Thymus (tissue), 11 donors: ENCODE measurements at regions not wholly inside any gene's neighbourhood (a gene's known extent, or its start where the extent isn't known, plus 50 kb on each side); places are given as distances from the start of the nearest gene placed in this dataset.
"Not testable (repeated sequence)": the region's sequence is repeated elsewhere in the genome, so short reads cannot be mapped to it uniquely, and the experiment has no call there.

Experiments used
- DNase-seq, 9 donors: peaks; one replicate each; pipeline ENCODE4 v3.0.0-alpha.2; 2013; ENCODE audit warnings: low spot score in 9 of 9, low read depth in 6 of 9, missing footprints in 1 of 9
- H3K27ac ChIP-seq, 2 donors: one replicate each; pipeline ENCODE4 v1.5.1; 2013; ENCODE audit warnings: control low read depth in 1 of 2, low read depth in 1 of 2, low read length in 1 of 2, mild to moderate bottlenecking in 1 of 2, moderate library complexity in 1 of 2
- H3K27me3 ChIP-seq, 2 donors: one replicate each; pipeline ENCODE4 v1.5.1; 2013; ENCODE audit warnings: low read length in 1 of 2; ENCODE audit not compliant: control insufficient read depth in 2 of 2, insufficient read depth in 1 of 2
- H3K36me3 ChIP-seq, 2 donors: one replicate each; pipeline ENCODE4 v1.5.1; 2013; ENCODE audit warnings: low read length in 1 of 2, mild to moderate bottlenecking in 1 of 2, moderate library complexity in 1 of 2; ENCODE audit not compliant: control insufficient read depth in 2 of 2, insufficient read depth in 2 of 2
- H3K4me1 ChIP-seq, 2 donors: one replicate each; pipeline ENCODE4 v1.5.1; 2013; ENCODE audit warnings: low read length in 2 of 2; ENCODE audit not compliant: control insufficient read depth in 2 of 2, insufficient read depth in 2 of 2
- H3K4me3 ChIP-seq, 2 donors: one replicate each; pipeline ENCODE4 v1.5.1; 2013; ENCODE audit warnings: low read length in 2 of 2, control low read depth in 1 of 2, mild to moderate bottlenecking in 1 of 2
- H3K9me3 ChIP-seq, 2 donors: one replicate each; pipeline ENCODE4 v1.5.1; 2013; ENCODE audit warnings: low read length in 1 of 2, mild to moderate bottlenecking in 1 of 2; ENCODE audit not compliant: control insufficient read depth in 2 of 2, insufficient read depth in 1 of 2
- WGBS: extraction: QIAGEN DNeasy Blood & Tissue Kit; methylation state at CpG from one replicate; pipeline ENCODE4 v1.1.7; 2013; 5-methylcytosine and 5-hydroxymethylcytosine counted together
- donor health status: healthy.

DNA sequence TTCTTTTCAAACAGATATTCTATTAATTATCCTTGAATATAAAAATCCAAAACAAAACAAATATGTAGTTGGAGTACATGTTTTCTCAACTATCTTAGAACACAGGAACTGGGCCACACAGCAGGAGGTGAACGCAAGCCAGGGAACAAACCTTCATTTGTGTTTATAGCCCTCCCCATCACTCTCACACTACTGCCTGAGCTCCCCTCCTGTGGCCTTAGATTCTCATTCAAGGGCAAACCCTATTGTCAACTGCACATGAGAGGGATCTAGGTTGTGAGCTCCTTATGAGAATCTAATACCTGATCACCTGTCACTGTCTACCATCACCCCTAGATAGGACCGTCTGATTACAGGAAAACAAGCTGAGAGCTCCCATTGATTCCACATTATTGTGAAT lies 427.1 kb upstream of the PRR20A start:
- 96% methylated on average over 2 of the region's 2 CpGs for WGBS
- no peak for DNase-seq
- Histone ChIP-seq H3K4me1 (no peaks in the 10 kb centered on the region), H3K36me3 (no peaks in the 10 kb centered on the region), H3K4me3 (no peak overlapping the region), H3K27me3 (no peaks in the 10 kb centered on the region), H3K9me3 (no peaks in the 10 kb centered on the region), H3K27ac (no peak overlapping the region)

DNA sequence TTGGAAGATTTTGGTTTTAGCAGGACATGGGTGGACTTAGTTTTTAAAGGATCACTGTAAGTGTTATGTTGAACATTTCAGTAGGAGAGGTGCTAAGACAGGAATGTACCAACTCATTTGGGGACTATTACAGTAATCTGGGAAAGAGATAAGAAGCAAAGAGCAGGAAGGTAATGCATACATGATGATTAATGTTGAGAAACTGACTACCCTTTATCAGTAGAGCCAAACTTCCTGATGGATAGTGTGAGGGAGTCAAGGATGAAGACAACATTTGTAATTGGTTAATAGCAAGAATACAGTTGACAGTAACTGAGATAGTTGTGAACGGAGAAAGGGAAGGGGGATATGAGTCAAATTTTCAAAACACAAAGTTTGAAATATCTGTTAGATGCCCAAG lies 421.9 kb upstream of the PRR20A start:
- Histone ChIP-seq H3K27me3 (no peaks in the 10 kb centered on the region), H3K4me1 (no peaks in the 10 kb centered on the region)
- WGBS, result 92% methylated on average over 1 of the region's 1 CpG

DNA sequence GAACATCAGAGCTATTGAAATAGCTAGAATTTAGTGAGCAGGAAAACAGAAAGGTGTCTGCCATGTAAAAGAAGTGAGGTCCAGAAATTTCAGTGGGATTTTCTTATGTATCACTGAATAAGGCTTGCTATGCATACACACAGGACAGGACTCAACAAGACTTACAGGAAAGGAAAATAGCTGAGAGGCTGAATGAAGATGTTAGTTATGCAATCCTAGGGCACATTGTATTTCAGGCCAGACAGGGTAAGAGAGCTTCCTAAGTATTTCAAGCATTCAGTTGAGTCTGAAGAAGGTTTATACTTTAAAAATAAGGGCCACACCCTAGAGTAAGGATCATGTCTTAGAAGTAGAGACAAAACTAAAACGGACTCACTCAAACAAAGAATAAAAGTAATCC lies 419.9 kb upstream of the PRR20A start:
- 88% methylated on average over 1 of the region's 1 CpG for WGBS
- Histone ChIP-seq H3K27me3 (no peaks in the 10 kb centered on the region), H3K4me1 (no peaks in the 10 kb centered on the region), H3K36me3 (no peaks in the 10 kb centered on the region), H3K27ac (no peak overlapping the region), H3K4me3 (no peak overlapping the region), H3K9me3 (no peaks in the 10 kb centered on the region)
- no peak for DNase-seq

More for the DNA sequence above, 421.9 kb upstream of the PRR20A start:
- Histone ChIP-seq H3K36me3 (no peaks in the 10 kb centered on the region), H3K27ac (no peak overlapping the region), H3K9me3 (no peaks in the 10 kb centered on the region), H3K4me3 (no peak overlapping the region)
- no peak for DNase-seq

DNA sequence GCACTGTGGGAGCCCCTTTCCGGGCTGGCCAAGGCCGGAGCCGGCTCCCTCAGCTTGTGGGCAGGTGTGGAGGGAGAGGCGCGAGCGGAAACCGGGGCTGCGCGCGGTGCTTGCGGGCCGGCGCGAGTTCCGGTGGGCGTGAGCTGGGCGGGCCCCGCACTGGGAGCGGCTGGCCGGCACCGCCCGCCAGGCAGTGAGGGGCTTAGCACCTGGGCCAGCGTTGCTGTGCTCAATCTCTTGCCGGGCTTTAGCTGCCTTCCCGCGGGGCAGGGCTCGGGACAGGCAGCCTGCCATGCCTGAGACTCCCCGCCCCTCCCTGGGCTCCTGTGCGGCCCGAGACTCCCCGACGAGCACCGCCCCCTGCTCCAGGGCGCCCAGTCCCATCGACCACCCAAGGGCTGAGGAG lies 405.2 kb upstream of the PRR20A start:
- WGBS, result 94% methylated on average over 35 of the region's 35 CpGs
- Histone ChIP-seq H3K36me3 (no peaks in the 10 kb centered on the region), H3K9me3 (peaks cover 0 to 14% of the 10 kb centered on the region in 2 donors), H3K27me3 (no peaks in the 10 kb centered on the region), H3K4me3 (no peak overlapping the region), H3K27ac (no peak overlapping the region), H3K4me1 (no peaks in the 10 kb centered on the region)
- no peak for DNase-seq

DNA sequence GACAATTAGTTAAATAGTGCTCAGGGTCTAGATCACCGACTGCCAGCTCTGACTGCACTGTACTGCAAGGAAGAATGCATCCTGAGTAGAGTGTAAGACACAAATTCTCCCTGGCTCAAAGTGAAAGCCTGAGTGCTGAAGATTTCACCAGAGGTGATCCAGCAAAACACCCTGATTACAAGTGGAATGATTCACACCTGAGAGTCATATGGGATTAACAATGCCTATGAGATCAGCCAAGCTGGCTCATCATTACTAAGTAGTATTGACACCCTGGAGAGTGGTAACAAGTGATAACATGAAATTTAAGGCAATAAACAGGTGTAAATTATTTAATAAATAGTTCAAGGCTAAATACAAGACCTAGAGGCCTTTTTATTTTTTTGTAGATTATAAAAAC lies 403.8 kb upstream of the PRR20A start:
- Histone ChIP-seq H3K4me1 (no peaks in the 10 kb centered on the region), H3K9me3 (peaks cover 0 to 11% of the 10 kb centered on the region in 2 donors), H3K27me3 (no peaks in the 10 kb centered on the region), H3K27ac (no peak overlapping the region), H3K4me3 (no peak overlapping the region), H3K36me3 (no peaks in the 10 kb centered on the region)
- no peak for DNase-seq
- 88% methylated on average over 1 of the region's 1 CpG for WGBS

DNA sequence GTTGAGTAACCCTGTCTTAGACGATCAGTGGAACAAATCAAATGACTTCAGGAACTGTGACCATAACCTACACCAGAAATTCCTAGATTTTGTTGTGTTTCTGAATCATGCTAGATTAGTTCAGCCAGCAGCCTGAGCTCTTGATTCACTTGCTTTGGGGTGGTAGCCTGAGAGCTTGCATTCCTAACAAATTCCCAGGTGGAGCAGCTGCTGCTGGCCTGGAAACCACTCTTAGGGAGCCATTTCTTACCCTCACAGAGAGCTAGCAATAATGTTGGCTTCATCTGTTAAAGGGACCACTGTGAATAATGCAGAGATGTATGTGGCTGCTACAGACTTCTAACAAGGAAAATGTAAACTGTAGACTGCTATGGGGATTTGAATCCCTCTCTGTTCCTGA lies 388.1 kb upstream of the PRR20A start:
- H3K4me1 ChIP-seq, result no peaks in the 10 kb centered on the region
- no peaks in the 10 kb centered on the region for H3K36me3 ChIP-seq
- H3K4me3 ChIP-seq, result no peak overlapping the region
- no peaks in the 10 kb centered on the region for H3K9me3 ChIP-seq
- H3K27ac ChIP-seq, result no peak overlapping the region
- WGBS, result 90% methylated on average over 1 of the region's 1 CpG
- no peaks in the 10 kb centered on the region for H3K27me3 ChIP-seq
- no peak for DNase-seq

DNA sequence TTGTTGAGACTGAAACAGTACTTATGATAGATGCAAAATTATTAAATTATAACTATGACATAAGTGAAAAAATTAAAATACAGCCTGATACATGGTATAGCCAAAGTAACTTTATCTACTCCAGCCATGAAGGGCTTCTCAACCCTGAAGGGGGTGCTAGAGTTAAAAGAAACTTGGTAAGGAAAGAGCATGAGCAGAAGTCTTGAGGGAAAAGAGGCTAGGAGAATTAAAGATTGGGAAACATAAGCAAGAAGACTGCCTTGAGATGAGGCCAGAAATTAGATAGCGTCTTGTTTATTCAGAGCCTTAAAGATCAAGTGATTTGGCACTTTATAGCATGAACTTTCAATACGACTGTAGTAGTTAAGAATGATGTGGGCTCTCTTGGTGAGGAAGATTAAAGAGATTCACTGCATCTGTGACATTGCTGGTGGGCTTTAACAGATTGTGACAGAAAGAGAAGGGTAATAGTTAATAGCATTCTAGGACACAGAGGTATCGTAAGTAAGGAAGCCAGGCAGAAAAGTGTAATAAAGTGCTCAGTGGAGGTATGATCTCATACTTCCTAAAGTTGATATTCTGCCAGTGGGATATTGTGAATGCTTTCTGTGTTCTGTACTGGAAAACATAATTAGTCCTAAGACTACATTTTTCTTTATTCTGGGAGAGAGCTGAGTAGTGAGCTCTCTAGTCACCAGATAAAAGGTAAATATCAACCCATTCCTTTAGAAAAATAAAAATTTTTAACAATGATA lies 385.4 kb upstream of the PRR20A start:
- no peaks in the 10 kb centered on the region for H3K4me1 ChIP-seq
- no peak overlapping the region for H3K27ac ChIP-seq
- H3K9me3 ChIP-seq, result no peaks in the 10 kb centered on the region
- DNase-seq, result peak in 1 of 9 donors; percentile 1
- no peak overlapping the region for H3K4me3 ChIP-seq
- H3K27me3 ChIP-seq, result no peaks in the 10 kb centered on the region
- H3K36me3 ChIP-seq, result no peaks in the 10 kb centered on the region
- 83% methylated on average over 3 of the region's 3 CpGs for WGBS

DNA sequence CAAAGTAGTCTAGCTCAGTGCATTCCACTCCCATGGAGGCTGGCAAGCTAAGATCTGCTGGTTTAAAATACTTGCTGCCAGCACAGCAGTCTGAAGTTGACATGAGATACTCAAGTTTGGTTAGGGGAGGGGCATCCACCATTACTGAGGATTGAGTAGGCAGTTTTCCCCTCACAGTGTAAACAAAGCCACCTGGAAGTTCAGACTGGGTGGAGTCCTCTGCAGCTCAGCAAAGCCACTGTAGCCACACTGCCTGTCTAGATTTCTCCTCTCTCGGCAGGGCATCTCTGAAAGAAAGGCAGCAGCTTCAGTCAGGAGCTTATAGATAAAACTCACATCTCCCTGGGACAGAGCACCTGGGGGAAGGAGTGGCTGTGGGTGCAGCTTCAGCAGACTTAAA lies 377.4 kb upstream of the PRR20A start:
- not testable (repeated sequence) for H3K27ac ChIP-seq, H3K27me3 ChIP-seq, H3K36me3 ChIP-seq, DNase-seq, H3K4me1 ChIP-seq, H3K4me3 ChIP-seq
- H3K9me3 ChIP-seq, result peaks cover 3 to 12% of the 10 kb centered on the region in 2 donors
- 82% methylated on average over 1 of the region's 1 CpG for WGBS

DNA sequence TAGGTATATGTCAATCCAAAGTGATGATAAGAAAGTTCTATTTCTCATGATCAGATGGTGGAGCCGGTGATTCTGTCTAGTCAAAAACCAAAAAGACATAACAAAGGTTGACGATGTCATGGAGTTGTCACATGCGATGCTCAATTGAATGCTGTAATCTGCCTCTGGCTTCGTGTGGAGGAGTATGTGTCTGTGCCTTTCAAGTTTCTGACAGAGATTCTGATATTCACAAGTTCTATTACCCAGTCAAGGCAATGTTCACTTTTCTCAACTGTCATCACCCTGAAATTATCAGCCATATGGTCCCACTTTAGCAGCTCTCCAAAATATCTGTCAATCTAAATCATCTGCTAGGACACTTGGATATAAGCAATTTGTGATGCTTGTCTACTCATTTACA lies 367.6 kb upstream of the PRR20A start:
- Histone ChIP-seq H3K9me3 (no peaks in the 10 kb centered on the region), H3K4me1 (no peaks in the 10 kb centered on the region), H3K36me3 (no peaks in the 10 kb centered on the region), H3K27ac (no peak overlapping the region), H3K4me3 (no peak overlapping the region), H3K27me3 (no peaks in the 10 kb centered on the region)
- DNase-seq, result no peak
- 92% methylated on average over 4 of the region's 4 CpGs for WGBS
